CD14-positive monocyte (primary cell): ENCODE measurements at regions not wholly inside any gene's neighbourhood (a gene's known extent, or its start where the extent isn't known, plus 50 kb on each side); places are given as distances from the start of the nearest gene placed in this dataset.

Experiments
- DNase-seq, 3 donors: peaks; one replicate each; pipeline ENCODE4 v3.0.0-alpha.2; 2011 to 2022
- H2AFZ ChIP-seq: 2 replicates; pipeline ENCODE4 v1.6.0; 2012; ENCODE audit warnings: mild to moderate bottlenecking, low read depth, low read length, inconsistent platforms; ENCODE audit not compliant: insufficient read depth, poor library complexity, severe bottlenecking
- H3K27ac ChIP-seq, 2 donors: 1 replicate in 1 of 2; 2 replicates in 1 of 2; pipeline ENCODE4 v1.5.1; 2012 to 2013; ENCODE audit warnings: low read length in 2 of 2, control low read depth in 1 of 2, inconsistent platforms in 1 of 2, low read depth in 1 of 2, mild to moderate bottlenecking in 1 of 2
- H3K27me3 ChIP-seq, 2 donors: one replicate each; pipeline versions ENCODE4 v1.6.0 to v1.6.1; 2011 to 2013; ENCODE audit warnings: low read length in 2 of 2; ENCODE audit not compliant: control insufficient read depth in 2 of 2, insufficient read depth in 2 of 2
- H3K36me3 ChIP-seq, 2 donors: replicated peaks in 1 of 2; 1 replicate in 1 of 2; 2 replicates in 1 of 2; pipeline versions ENCODE4 v1.5.1 to v1.6.1; 2012 to 2013; ENCODE audit warnings: low read length in 2 of 2, control low read depth in 1 of 2, inconsistent platforms in 1 of 2, mild to moderate bottlenecking in 1 of 2; ENCODE audit not compliant: insufficient read depth in 2 of 2, control insufficient read depth in 1 of 2
- H3K4me1 ChIP-seq, 2 donors: 1 replicate in 1 of 2; 2 replicates in 1 of 2; pipeline versions ENCODE4 v1.5.1 to v1.6.1; 2012 to 2013; ENCODE audit warnings: low read length in 2 of 2, control low read depth in 1 of 2, inconsistent platforms in 1 of 2, mild to moderate bottlenecking in 1 of 2, moderate library complexity in 1 of 2; ENCODE audit not compliant: insufficient read depth in 2 of 2, control insufficient read depth in 1 of 2
- H3K4me2 ChIP-seq: replicated peaks from 2 replicates; pipeline ENCODE3; 2012; ENCODE audit warnings: low read length, moderate library complexity, mild to moderate bottlenecking; ENCODE audit not compliant: poor library complexity, severe bottlenecking; ENCODE audit errors: extremely low read depth
- H3K4me3 ChIP-seq, 3 experiments: fragments of 200-600 bp in 1 of 3; sonication (generic) in 1 of 3; replicated peaks in 1 of 3; 1 replicate in 2 of 3; 2 replicates in 1 of 3; pipeline ENCODE4 v1.5.1; 2011 to 2013; ENCODE audit warnings: low read length in 3 of 3, mild to moderate bottlenecking in 3 of 3, control low read depth in 2 of 3, low read depth in 2 of 3, inconsistent platforms in 1 of 3, moderate library complexity in 1 of 3
- H3K79me2 ChIP-seq: 2 replicates; pipeline ENCODE4 v1.6.0; 2012; ENCODE audit warnings: mild to moderate bottlenecking, control low read depth, inconsistent platforms, low read length, moderate library complexity; ENCODE audit not compliant: insufficient read depth
- H3K9ac ChIP-seq: 2 replicates; pipeline ENCODE4 v1.6.0; 2017; ENCODE audit warnings: low read length, mild to moderate bottlenecking; ENCODE audit not compliant: insufficient read depth, poor library complexity, severe bottlenecking
- H3K9me3 ChIP-seq, 2 donors: replicated peaks in 1 of 2; 1 replicate in 1 of 2; 2 replicates in 1 of 2; pipeline versions ENCODE4 v1.5.1 to v1.6.1; 2012 to 2013; ENCODE audit warnings: low read length in 2 of 2, control low read depth in 1 of 2; ENCODE audit not compliant: control insufficient read depth in 1 of 2, insufficient read depth in 1 of 2
- H4K20me1 ChIP-seq: 2 replicates; pipeline ENCODE4 v1.6.0; 2012; ENCODE audit warnings: mild to moderate bottlenecking, low read length, control low read depth, moderate library complexity; ENCODE audit not compliant: insufficient read depth
- H3K27ac Mint-ChIP-seq, 7 donors: one replicate each; pipeline ENCODE4 v1.8.0; 2020; ENCODE audit warnings: mild to moderate bottlenecking in 7 of 7, mixed read lengths in 7 of 7, moderate library complexity in 6 of 7, inconsistent platforms in 2 of 7
- H3K27me3 Mint-ChIP-seq, 3 donors: one replicate each; pipeline ENCODE4 v1.8.0; 2021 to 2022; ENCODE audit warnings: low read depth in 3 of 3, mild to moderate bottlenecking in 3 of 3, mixed read lengths in 3 of 3, moderate library complexity in 3 of 3, inconsistent platforms in 1 of 3
- H3K36me3 Mint-ChIP-seq, 2 donors: one replicate each; pipeline ENCODE4 v1.8.0; 2020; ENCODE audit warnings: mixed read lengths in 2 of 2, inconsistent platforms in 1 of 2, mild to moderate bottlenecking in 1 of 2
- H3K4me1 Mint-ChIP-seq: one replicate; pipeline ENCODE4 v1.8.0; 2020; ENCODE audit warnings: mild to moderate bottlenecking, mixed read lengths
- H3K4me3 Mint-ChIP-seq, 2 donors: one replicate each; pipeline ENCODE4 v1.8.0; 2020; ENCODE audit warnings: mild to moderate bottlenecking in 2 of 2, mixed read lengths in 2 of 2, moderate library complexity in 1 of 2
- H3K9me3 Mint-ChIP-seq, 7 donors: one replicate each; pipeline ENCODE4 v1.8.0; 2020 to 2022; ENCODE audit warnings: mixed read lengths in 7 of 7, mild to moderate bottlenecking in 6 of 7, moderate library complexity in 6 of 7, inconsistent platforms in 2 of 7
- WGBS: methylation state at CpG from one replicate; pipeline ENCODE4 v1.1.5; 2013; ENCODE audit warnings: missing lambda C conversion rate; ENCODE audit not compliant: insufficient coverage; 5-methylcytosine and 5-hydroxymethylcytosine counted together
- intact Hi-C, 2 donors: fragments of 100-400 bp; cut with micrococcal nuclease; formaldehyde crosslinking; loops; one replicate each; pipeline versions ENCODE4 v1.15.0 to v1.15.1; 2023
- TF ChIP-seq, protein P1 (sequence below): fragments of 200-600 bp; IDR thresholded peaks from one replicate; pipeline ENCODE4 v1.8.0; 2022; ENCODE audit warnings: antibody characterized with exemption, mild to moderate bottlenecking

DNA sequence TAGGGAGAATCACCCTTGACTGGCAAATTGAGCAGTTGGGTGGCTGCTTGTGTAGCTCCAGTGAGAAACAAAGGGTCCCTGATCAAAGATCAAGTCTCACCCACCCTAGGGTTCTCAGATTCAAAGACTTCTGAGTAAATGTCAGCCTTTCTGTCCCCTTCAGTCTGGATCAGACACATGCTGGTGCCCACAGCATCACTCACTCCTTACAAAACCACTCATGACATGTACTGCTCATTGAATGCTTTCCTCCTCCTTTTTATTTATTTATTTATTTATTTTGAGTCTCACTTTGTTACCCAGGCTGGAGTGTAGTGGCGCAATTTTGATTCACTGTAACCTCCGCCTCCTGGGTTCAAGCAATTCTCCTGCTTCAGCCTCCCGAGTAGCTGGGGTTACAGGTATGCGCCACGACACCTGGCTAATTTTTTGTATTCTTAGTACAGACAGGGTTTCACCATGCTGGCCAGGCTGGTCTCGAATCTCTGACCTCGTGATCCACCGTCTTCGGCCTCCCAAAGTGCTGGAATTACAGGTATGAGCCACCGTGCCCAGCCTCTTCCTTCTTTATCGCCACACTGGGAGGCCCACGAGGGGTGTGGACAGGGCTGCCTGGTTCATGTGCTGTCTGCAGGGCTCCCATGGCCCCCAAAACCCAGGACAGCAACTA lies 462.0 kb upstream of the MAF start:
- Mint-ChIP-seq H3K4me1 (no peaks in the 10 kb centered on the region), H3K4me3 (no peak overlapping the region), H3K36me3 (no peaks in the 10 kb centered on the region), H3K27ac (peak overlapping the region in 1 of 7 donors; percentile 51), H3K9me3 (peaks cover 0 to 7% (median 0%) of the 10 kb centered on the region in 7 donors), H3K27me3 (peaks cover 0 to 6% (median 2%) of the 10 kb centered on the region in 3 donors)
- H3K9me3 ChIP-seq, result no peaks in the 10 kb centered on the region
- WGBS, result 97% methylated on average over 8 of the region's 12 CpGs
- intact Hi-C loops, result no loop called here
- no peak overlapping the region for H3K27ac ChIP-seq
- H3K4me2 ChIP-seq, result no peak overlapping the region
- H3K9ac ChIP-seq, result no peak overlapping the region
- no peak overlapping the region for H2AFZ ChIP-seq
- H3K79me2 ChIP-seq, result no peaks in the 10 kb centered on the region
- H4K20me1 ChIP-seq, result no peaks in the 10 kb centered on the region
- TF ChIP-seq, protein P1, sequence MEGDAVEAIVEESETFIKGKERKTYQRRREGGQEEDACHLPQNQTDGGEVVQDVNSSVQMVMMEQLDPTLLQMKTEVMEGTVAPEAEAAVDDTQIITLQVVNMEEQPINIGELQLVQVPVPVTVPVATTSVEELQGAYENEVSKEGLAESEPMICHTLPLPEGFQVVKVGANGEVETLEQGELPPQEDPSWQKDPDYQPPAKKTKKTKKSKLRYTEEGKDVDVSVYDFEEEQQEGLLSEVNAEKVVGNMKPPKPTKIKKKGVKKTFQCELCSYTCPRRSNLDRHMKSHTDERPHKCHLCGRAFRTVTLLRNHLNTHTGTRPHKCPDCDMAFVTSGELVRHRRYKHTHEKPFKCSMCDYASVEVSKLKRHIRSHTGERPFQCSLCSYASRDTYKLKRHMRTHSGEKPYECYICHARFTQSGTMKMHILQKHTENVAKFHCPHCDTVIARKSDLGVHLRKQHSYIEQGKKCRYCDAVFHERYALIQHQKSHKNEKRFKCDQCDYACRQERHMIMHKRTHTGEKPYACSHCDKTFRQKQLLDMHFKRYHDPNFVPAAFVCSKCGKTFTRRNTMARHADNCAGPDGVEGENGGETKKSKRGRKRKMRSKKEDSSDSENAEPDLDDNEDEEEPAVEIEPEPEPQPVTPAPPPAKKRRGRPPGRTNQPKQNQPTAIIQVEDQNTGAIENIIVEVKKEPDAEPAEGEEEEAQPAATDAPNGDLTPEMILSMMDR, result no peak
- no peak overlapping the region for H3K4me3 ChIP-seq
- no peaks in the 10 kb centered on the region for H3K4me1 ChIP-seq
- no peaks in the 10 kb centered on the region for H3K36me3 ChIP-seq
- H3K27me3 ChIP-seq, result no peaks in the 10 kb centered on the region
- no peak for DNase-seq

DNA sequence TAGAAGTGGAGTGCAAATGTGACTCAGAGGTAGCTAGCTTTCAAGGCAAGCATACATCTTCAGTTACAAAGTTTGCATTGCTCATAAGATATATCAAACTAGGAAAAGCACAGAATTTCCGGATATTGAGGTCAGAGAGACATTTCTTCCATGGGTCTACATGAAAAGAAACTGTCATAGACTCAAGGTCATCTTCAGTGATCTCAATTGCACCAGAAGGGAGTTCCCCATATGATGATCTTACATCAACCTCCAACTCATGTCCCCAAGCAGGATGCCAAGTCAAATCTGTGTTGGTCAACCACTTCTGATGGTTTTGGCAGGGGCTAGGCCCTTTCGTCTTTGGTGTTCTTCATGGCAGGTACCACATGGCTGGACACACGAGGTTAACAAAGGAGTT lies 459.9 kb upstream of the MAF start:
- TF ChIP-seq, protein P1, result no peak
- intact Hi-C loops, result no loop called here
- H3K27me3 ChIP-seq, result no peaks in the 10 kb centered on the region
- no peaks in the 10 kb centered on the region for H4K20me1 ChIP-seq
- H3K9me3 ChIP-seq, result no peaks in the 10 kb centered on the region
- H3K4me3 ChIP-seq, result no peak overlapping the region
- H3K36me3 Mint-ChIP-seq, result no peaks in the 10 kb centered on the region
- no peak overlapping the region for H3K9ac ChIP-seq
- H2AFZ ChIP-seq, result no peak overlapping the region
- H3K9me3 Mint-ChIP-seq, result peaks cover 0 to 7% (median 0%) of the 10 kb centered on the region in 7 donors
- H3K4me3 Mint-ChIP-seq, result no peak overlapping the region
- peaks cover 0 to 6% (median 2%) of the 10 kb centered on the region in 3 donors for H3K27me3 Mint-ChIP-seq
- H3K79me2 ChIP-seq, result no peaks in the 10 kb centered on the region
- H3K27ac ChIP-seq, result no peak overlapping the region
- no peaks in the 10 kb centered on the region for H3K4me1 ChIP-seq
- DNase-seq, result no peak
- H3K27ac Mint-ChIP-seq, result no peak overlapping the region
- 90% methylated on average over 1 of the region's 3 CpGs for WGBS
- no peak overlapping the region for H3K4me2 ChIP-seq
- no peaks in the 10 kb centered on the region for H3K36me3 ChIP-seq
- no peaks in the 10 kb centered on the region for H3K4me1 Mint-ChIP-seq
